PC-9 (cell line): ENCODE measurements at regions not wholly inside any gene's neighbourhood (a gene's known extent, or its start where the extent isn't known, plus 50 kb on each side); places are given as distances from the start of the nearest gene placed in this dataset.

ENCODE experiments used
- BruUV-seq: library from RNA; stranded (reverse); fragments of 400-500 nt; replicated peaks from 2 replicates; lab custom pipeline; 2021; lab: Mats Ljungman, UMichigan
- CTCF ChIA-PET: fragments of 300-600 bp; sonication (Branson Sonifier 250); formaldehyde crosslinking; loops from one replicate; lab custom pipeline; 2022; ENCODE audit warnings: antibody characterized with exemption; lab: Charles Lee
- POLR2A ChIA-PET: fragments of 300-600 bp; sonication (Branson Sonifier 250); formaldehyde crosslinking; loops from one replicate; lab custom pipeline; 2022; ENCODE audit warnings: antibody characterized with exemption; ENCODE audit not compliant: unreplicated experiment; lab: Charles Lee
- DNase-seq, 2 experiments: peaks; one replicate each; pipeline versions ENCODE4 v3.0.0 to v3.0.0-alpha.2; 2015 to 2022; ENCODE audit warnings: mixed read lengths in 1 of 2
- H2AFZ ChIP-seq: fragments of 200-600 bp; sonication (generic); 2 replicates; pipeline ENCODE4 v1.8.1; 2017; ENCODE audit warnings: antibody characterized with exemption
- H3F3A ChIP-seq: fragments of 200-600 bp; sonication (generic); 2 replicates; pipeline ENCODE4 v1.8.1; 2017; ENCODE audit warnings: antibody characterized with exemption, mild to moderate bottlenecking, low read depth; ENCODE audit not compliant: insufficient read depth
- H3K27ac ChIP-seq: fragments of 200-600 bp; sonication (generic); 2 replicates; pipeline ENCODE4 v1.6.1; 2016; ENCODE audit warnings: mixed run types
- H3K27me3 ChIP-seq: fragments of 200-600 bp; sonication (generic); 2 replicates; pipeline ENCODE4 v1.6.1; 2016; ENCODE audit warnings: low read depth, mixed run types; ENCODE audit not compliant: insufficient read depth
- H3K36me3 ChIP-seq: fragments of 200-600 bp; sonication (generic); 2 replicates; pipeline ENCODE4 v1.6.1; 2016; ENCODE audit warnings: low read depth, mixed run types
- H3K4me1 ChIP-seq: fragments of 200-600 bp; sonication (generic); replicated peaks from 2 replicates; pipeline ENCODE4 v1.6.1; 2016; ENCODE audit warnings: mixed run types; ENCODE audit not compliant: insufficient read depth
- H3K4me2 ChIP-seq: fragments of 200-600 bp; sonication (generic); 2 replicates; pipeline ENCODE4 v1.6.1; 2017; ENCODE audit warnings: mixed run types
- H3K4me3 ChIP-seq: fragments of 200-600 bp; sonication (generic); 2 replicates; pipeline ENCODE4 v1.6.1; 2016; ENCODE audit warnings: mixed run types
- H3K79me2 ChIP-seq: fragments of 200-600 bp; sonication (generic); 2 replicates; pipeline ENCODE4 v1.6.1; 2017; ENCODE audit warnings: low read depth, mixed run types
- H3K9me2 ChIP-seq: fragments of 200-600 bp; sonication (generic); 2 replicates; pipeline ENCODE4 v1.8.1; 2017; ENCODE audit warnings: mild to moderate bottlenecking; ENCODE audit not compliant: insufficient read depth
- H3K9me3 ChIP-seq: fragments of 200-600 bp; sonication (generic); 2 replicates; pipeline ENCODE4 v1.8.1; 2016; ENCODE audit warnings: low read depth; ENCODE audit not compliant: insufficient read depth
- H4K20me1 ChIP-seq: fragments of 200-600 bp; sonication (generic); 2 replicates; pipeline ENCODE4 v1.8.1; 2017; ENCODE audit not compliant: insufficient read depth
- EZH2 ChIP-seq: fragments of 200-600 bp; sonication (generic); IDR thresholded peaks from 2 replicates; pipeline ENCODE4 v1.8.0; 2017; ENCODE audit warnings: antibody characterized with exemption, low read depth
- intact Hi-C: fragments of 100-400 bp; cut with micrococcal nuclease; formaldehyde crosslinking; loops from one replicate; pipeline ENCODE4 v1.10.0; 2022; ENCODE audit not compliant: unreplicated experiment
- TF ChIP-seq, protein P1 (sequence below): fragments of 200-600 bp; sonication (generic); conservative IDR thresholded peaks from 2 replicates; pipeline ENCODE4 v1.6.1; 2017; ENCODE audit warnings: mixed run types, antibody characterized with exemption, mild to moderate bottlenecking, moderate library complexity

DNA sequence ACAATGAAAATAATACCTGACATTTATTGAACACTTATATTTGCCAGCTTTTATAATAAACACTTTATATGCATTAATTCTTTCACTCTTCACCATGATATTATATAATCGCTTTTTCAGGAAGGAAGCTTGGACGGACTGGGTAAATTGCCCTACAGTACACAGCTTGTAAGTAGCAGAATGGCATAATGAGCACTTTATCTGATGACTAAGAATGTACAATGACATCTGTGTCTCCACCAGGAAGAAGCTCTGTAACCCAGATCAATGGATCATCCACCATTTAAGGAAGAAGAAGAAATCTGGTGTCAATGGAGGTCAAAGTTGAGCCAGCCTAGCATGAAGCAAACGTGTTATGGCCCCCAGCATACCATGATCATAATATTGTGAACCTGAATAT lies 444.0 kb upstream of the SPHKAP start:
- intact Hi-C loops = no loop called here
- H4K20me1 ChIP-seq = no peaks in the 10 kb centered on the region
- no peaks in the 10 kb centered on the region for H3K79me2 ChIP-seq
- TF ChIP-seq EZH2 = no peak
- TF ChIP-seq, protein P1, sequence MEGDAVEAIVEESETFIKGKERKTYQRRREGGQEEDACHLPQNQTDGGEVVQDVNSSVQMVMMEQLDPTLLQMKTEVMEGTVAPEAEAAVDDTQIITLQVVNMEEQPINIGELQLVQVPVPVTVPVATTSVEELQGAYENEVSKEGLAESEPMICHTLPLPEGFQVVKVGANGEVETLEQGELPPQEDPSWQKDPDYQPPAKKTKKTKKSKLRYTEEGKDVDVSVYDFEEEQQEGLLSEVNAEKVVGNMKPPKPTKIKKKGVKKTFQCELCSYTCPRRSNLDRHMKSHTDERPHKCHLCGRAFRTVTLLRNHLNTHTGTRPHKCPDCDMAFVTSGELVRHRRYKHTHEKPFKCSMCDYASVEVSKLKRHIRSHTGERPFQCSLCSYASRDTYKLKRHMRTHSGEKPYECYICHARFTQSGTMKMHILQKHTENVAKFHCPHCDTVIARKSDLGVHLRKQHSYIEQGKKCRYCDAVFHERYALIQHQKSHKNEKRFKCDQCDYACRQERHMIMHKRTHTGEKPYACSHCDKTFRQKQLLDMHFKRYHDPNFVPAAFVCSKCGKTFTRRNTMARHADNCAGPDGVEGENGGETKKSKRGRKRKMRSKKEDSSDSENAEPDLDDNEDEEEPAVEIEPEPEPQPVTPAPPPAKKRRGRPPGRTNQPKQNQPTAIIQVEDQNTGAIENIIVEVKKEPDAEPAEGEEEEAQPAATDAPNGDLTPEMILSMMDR = no peak
- H3K9me3 ChIP-seq = no peaks in the 10 kb centered on the region
- ChIA-PET CTCF (no interaction called here), POLR2A (no interaction called here)
- no peak for DNase-seq
- H3K4me2 ChIP-seq = no peak overlapping the region
- H3K36me3 ChIP-seq = no peaks in the 10 kb centered on the region
- H3K9me2 ChIP-seq = no peaks in the 10 kb centered on the region
- H3K4me3 ChIP-seq = no peak overlapping the region
- H3F3A ChIP-seq = no peaks in the 10 kb centered on the region
- H3K27ac ChIP-seq = no peak overlapping the region
- H3K27me3 ChIP-seq = no peaks in the 10 kb centered on the region
- BruUV-seq = no TSS peak
- no peak overlapping the region for H2AFZ ChIP-seq
- no peaks in the 10 kb centered on the region for H3K4me1 ChIP-seq

DNA sequence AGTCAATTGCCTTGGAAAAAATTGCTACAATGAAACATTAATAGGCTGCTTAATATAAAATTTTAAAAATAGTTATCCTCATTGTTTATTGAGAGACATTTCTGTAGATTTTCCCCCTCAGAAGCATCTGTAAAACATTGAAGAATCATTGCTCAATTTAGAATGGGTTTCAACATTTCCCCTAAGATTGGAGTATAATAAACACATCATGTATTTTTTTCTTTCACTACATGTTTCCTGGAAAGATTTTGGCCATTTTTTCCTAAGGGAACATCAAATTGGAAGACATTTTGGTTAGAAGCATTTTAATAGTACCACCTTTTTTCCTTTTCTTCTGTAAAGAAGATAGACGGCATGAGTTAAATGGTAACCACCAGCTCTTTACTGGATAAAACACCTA lies 443.2 kb upstream of the SPHKAP start:
- Histone ChIP-seq H3K4me2 (no peak overlapping the region), H3F3A (no peaks in the 10 kb centered on the region), H3K4me3 (no peak overlapping the region), H3K4me1 (no peaks in the 10 kb centered on the region), H2AFZ (no peak overlapping the region), H3K27me3 (no peaks in the 10 kb centered on the region), H3K79me2 (no peaks in the 10 kb centered on the region), H3K9me3 (no peaks in the 10 kb centered on the region), H3K9me2 (no peaks in the 10 kb centered on the region), H3K36me3 (no peaks in the 10 kb centered on the region), H4K20me1 (no peaks in the 10 kb centered on the region), H3K27ac (no peak overlapping the region)
- intact Hi-C loops = no loop called here
- TF ChIP-seq EZH2 = no peak
- TF ChIP-seq, protein P1 = no peak
- ChIA-PET CTCF (no interaction called here), POLR2A (no interaction called here)
- BruUV-seq = no TSS peak
- DNase-seq = no peak

DNA sequence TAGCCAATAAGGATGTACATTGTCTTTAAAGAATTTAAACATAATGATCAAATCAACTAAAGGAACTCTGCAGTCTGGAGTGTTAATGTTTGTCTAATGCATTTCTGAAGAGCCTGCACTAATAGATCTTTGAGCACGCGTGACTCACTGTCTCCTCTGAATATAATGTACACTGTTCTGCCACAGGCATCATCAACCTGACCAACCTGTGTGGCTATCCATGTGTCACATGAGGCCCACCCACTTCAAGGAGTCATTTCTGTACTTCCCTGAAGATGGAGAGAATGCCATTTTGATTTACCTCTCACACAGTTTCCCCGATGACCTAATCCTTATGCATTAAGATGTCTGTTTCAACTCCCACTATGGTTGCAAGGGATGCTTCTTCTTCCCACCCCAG lies 434.0 kb upstream of the SPHKAP start:
- no peak overlapping the region for H3K4me2 ChIP-seq
- no peak overlapping the region for H2AFZ ChIP-seq
- H3K27me3 ChIP-seq = no peaks in the 10 kb centered on the region
- ChIA-PET POLR2A (no interaction called here), CTCF (no interaction called here)
- no peaks in the 10 kb centered on the region; the same call in 1 of the 2 replicates for H3K9me3 ChIP-seq
- no peaks in the 10 kb centered on the region; the same call in 1 of the 2 replicates for H3K9me2 ChIP-seq
- intact Hi-C loops = no loop called here
- no peak for TF ChIP-seq EZH2
- TF ChIP-seq, protein P1 = no peak
- BruUV-seq = no TSS peak
- no peak overlapping the region for H3K4me3 ChIP-seq
- no peaks in the 10 kb centered on the region for H3K36me3 ChIP-seq
- H3F3A ChIP-seq = no peaks in the 10 kb centered on the region
- no peak for DNase-seq
- H3K79me2 ChIP-seq = no peaks in the 10 kb centered on the region
- no peaks in the 10 kb centered on the region for H3K4me1 ChIP-seq
- no peaks in the 10 kb centered on the region for H4K20me1 ChIP-seq
- H3K27ac ChIP-seq = no peak overlapping the region
